ENCODE measurements at regions not wholly inside any gene's neighbourhood (a gene's known extent, or its start where the extent isn't known, plus 50 kb on each side); places are given as distances from the start of the nearest gene placed in this dataset.

GRCh38 chr16:80200079-80200478 is 340.7 kb upstream of the DYNLRB2 start:
- DNase-seq (ENCODE audit: insufficient read length, low spot score) (no peak), FAIRE-seq (no peak)
- TF ChIP-seq POLR2A (IDR thresholded peaks at IDR 0.05; ENCODE audit: low read depth, low read length): no peak
- TF ChIP-seq PAX5 (IDR thresholded peaks at IDR 0.05; ENCODE audit: insufficient read depth, low read length, severe bottlenecking): no peak
- no peak for TF ChIP-seq TAF1 (IDR thresholded peaks at IDR 0.05; ENCODE audit: low read depth, low read length)

- TF ChIP-seq TAF1 (IDR thresholded peaks at IDR 0.05; ENCODE audit: low read depth, low read length): no peak
- FAIRE-seq (no peak), DNase-seq (ENCODE audit: insufficient read length, low spot score) (no peak)
Measured at GRCh38 chr16:80199614-80200013, 341.2 kb upstream of the DYNLRB2 start.

GRCh38 chr16:80198311-80199299 is 342.2 kb upstream of the DYNLRB2 start:
- TF ChIP-seq POLR2AphosphoS5 (IDR thresholded peaks at IDR 0.05; ENCODE audit: low read depth, low read length): no peak

GRCh38 chr16:80197741-80198201 is 343.0 kb upstream of the DYNLRB2 start:
- TF ChIP-seq POLR2A (IDR thresholded peaks at IDR 0.05; ENCODE audit: low read depth, low read length) (no peak), POLR2AphosphoS5 (IDR thresholded peaks at IDR 0.05; ENCODE audit: low read depth, low read length) (no peak), TAF1 (IDR thresholded peaks at IDR 0.05; ENCODE audit: low read depth, low read length) (no peak), SPI1 (IDR thresholded peaks at IDR 0.05; ENCODE audit: low read depth, low read length) (no peak)
- no peak for FAIRE-seq
- DNase-seq (ENCODE audit: insufficient read length, low spot score): no peak

More at GRCh38 chr16:80198311-80199299, 342.2 kb upstream of the DYNLRB2 start:
- DNase-seq (ENCODE audit: insufficient read length, low spot score): no peak
- FAIRE-seq: no peak

GRCh38 chr16:80191928-80192327 is 348.9 kb upstream of the DYNLRB2 start:
- no peak for FAIRE-seq
- TF ChIP-seq TAF1 (IDR thresholded peaks at IDR 0.05; ENCODE audit: low read depth, low read length) (no peak), POLR2A (IDR thresholded peaks at IDR 0.05; ENCODE audit: low read depth, low read length) (no peak), POU2F2 (IDR thresholded peaks at IDR 0.05; ENCODE audit: low read depth, low read length) (no peak), PAX5 (IDR thresholded peaks at IDR 0.05; ENCODE audit: insufficient read depth, low read length, severe bottlenecking) (no peak), SPI1 (IDR thresholded peaks at IDR 0.05; ENCODE audit: low read depth, low read length) (no peak), POLR2AphosphoS5 (IDR thresholded peaks at IDR 0.05; ENCODE audit: low read depth, low read length) (no peak)

GRCh38 chr16:80189476-80190175 is 351.2 kb upstream of the DYNLRB2 start:
- no peak for DNase-seq (ENCODE audit: insufficient read length, low spot score)
- no peak for TF ChIP-seq PAX5 (IDR thresholded peaks at IDR 0.05; ENCODE audit: insufficient read depth, low read length, severe bottlenecking)
- TF ChIP-seq POLR2AphosphoS5 (IDR thresholded peaks at IDR 0.05; ENCODE audit: low read depth, low read length): no peak
- TF ChIP-seq SPI1 (IDR thresholded peaks at IDR 0.05; ENCODE audit: low read depth, low read length): no peak
- TF ChIP-seq TAF1 (IDR thresholded peaks at IDR 0.05; ENCODE audit: low read depth, low read length): no peak
- no peak for TF ChIP-seq POU2F2 (IDR thresholded peaks at IDR 0.05; ENCODE audit: low read depth, low read length)
- TF ChIP-seq POLR2A (IDR thresholded peaks at IDR 0.05; ENCODE audit: low read depth, low read length): no peak

More at GRCh38 chr16:80191928-80192327, 348.9 kb upstream of the DYNLRB2 start:
- no peak for DNase-seq (ENCODE audit: insufficient read length, low spot score)

GRCh38 chr16:80176114-80176513 is 364.7 kb upstream of the DYNLRB2 start:
- TF ChIP-seq SPI1 (IDR thresholded peaks at IDR 0.05; ENCODE audit: low read depth, low read length) (no peak), POU2F2 (IDR thresholded peaks at IDR 0.05; ENCODE audit: low read depth, low read length) (no peak), POLR2AphosphoS5 (IDR thresholded peaks at IDR 0.05; ENCODE audit: low read depth, low read length) (no peak), PAX5 (IDR thresholded peaks at IDR 0.05; ENCODE audit: insufficient read depth, low read length, severe bottlenecking) (no peak), POLR2A (IDR thresholded peaks at IDR 0.05; ENCODE audit: low read depth, low read length) (no peak), TAF1 (IDR thresholded peaks at IDR 0.05; ENCODE audit: low read depth, low read length) (no peak)
- DNase-seq (ENCODE audit: insufficient read length, low spot score) (no peak), FAIRE-seq (no peak)

More at GRCh38 chr16:80189476-80190175, 351.2 kb upstream of the DYNLRB2 start:
- FAIRE-seq: no peak

- FAIRE-seq (no peak), DNase-seq (ENCODE audit: insufficient read length, low spot score) (no peak)
- TF ChIP-seq SPI1 (IDR thresholded peaks at IDR 0.05; ENCODE audit: low read depth, low read length) (no peak), POU2F2 (IDR thresholded peaks at IDR 0.05; ENCODE audit: low read depth, low read length) (no peak), POLR2A (IDR thresholded peaks at IDR 0.05; ENCODE audit: low read depth, low read length) (no peak), PAX5 (IDR thresholded peaks at IDR 0.05; ENCODE audit: insufficient read depth, low read length, severe bottlenecking) (no peak)
Measured at GRCh38 chr16:80175011-80175410, 365.8 kb upstream of the DYNLRB2 start.

- no peak for FAIRE-seq
- DNase-seq (ENCODE audit: insufficient read length, low spot score): no peak
Measured at GRCh38 chr16:80174416-80174815, 366.4 kb upstream of the DYNLRB2 start.

GRCh38 chr16:80171746-80172145 is 369.0 kb upstream of the DYNLRB2 start:
- no peak for DNase-seq (ENCODE audit: insufficient read length, low spot score)
- no peak for FAIRE-seq
- TF ChIP-seq POLR2AphosphoS5 (IDR thresholded peaks at IDR 0.05; ENCODE audit: low read depth, low read length) (no peak), TAF1 (IDR thresholded peaks at IDR 0.05; ENCODE audit: low read depth, low read length) (no peak), SPI1 (IDR thresholded peaks at IDR 0.05; ENCODE audit: low read depth, low read length) (no peak), PAX5 (IDR thresholded peaks at IDR 0.05; ENCODE audit: insufficient read depth, low read length, severe bottlenecking) (no peak), POU2F2 (IDR thresholded peaks at IDR 0.05; ENCODE audit: low read depth, low read length) (no peak), POLR2A (IDR thresholded peaks at IDR 0.05; ENCODE audit: low read depth, low read length) (no peak)

More at GRCh38 chr16:80174416-80174815, 366.4 kb upstream of the DYNLRB2 start:
- TF ChIP-seq SPI1 (IDR thresholded peaks at IDR 0.05; ENCODE audit: low read depth, low read length): no peak
- no peak for TF ChIP-seq POLR2A (IDR thresholded peaks at IDR 0.05; ENCODE audit: low read depth, low read length)
- TF ChIP-seq PAX5 (IDR thresholded peaks at IDR 0.05; ENCODE audit: insufficient read depth, low read length, severe bottlenecking): no peak
- no peak for TF ChIP-seq TAF1 (IDR thresholded peaks at IDR 0.05; ENCODE audit: low read depth, low read length)
- no peak for TF ChIP-seq POLR2AphosphoS5 (IDR thresholded peaks at IDR 0.05; ENCODE audit: low read depth, low read length)
- no peak for TF ChIP-seq POU2F2 (IDR thresholded peaks at IDR 0.05; ENCODE audit: low read depth, low read length)
